HFFc6 (cell line): ENCODE measurements at regions not wholly inside any gene's neighbourhood (a gene's known extent, or its start where the extent isn't known, plus 50 kb on each side); places are given as distances from the start of the nearest gene placed in this dataset.

Source experiments
- DNase-seq: peaks from one replicate; pipeline ENCODE4 v3.0.0-alpha.2; 2018
- H3K27ac Mint-ChIP-seq: 2 replicates; pipeline ENCODE4 v1.8.0; 2020; ENCODE audit warnings: mild to moderate bottlenecking, mixed read lengths
- H3K27me3 Mint-ChIP-seq: 2 replicates; pipeline ENCODE4 v1.8.0; 2021; ENCODE audit warnings: mild to moderate bottlenecking, moderate library complexity, mixed read lengths; ENCODE audit not compliant: insufficient read depth
- H3K36me3 Mint-ChIP-seq: 2 replicates; pipeline ENCODE4 v1.8.0; 2021; ENCODE audit warnings: low read depth, mixed read lengths
- H3K4me1 Mint-ChIP-seq: 2 replicates; pipeline ENCODE4 v1.8.0; 2020; ENCODE audit warnings: low read depth, mixed read lengths
- H3K4me3 Mint-ChIP-seq: 2 replicates; pipeline ENCODE4 v1.8.0; 2020; ENCODE audit warnings: mild to moderate bottlenecking, moderate library complexity, mixed read lengths
- H3K9me3 Mint-ChIP-seq: 2 replicates; pipeline ENCODE4 v1.8.0; 2020; ENCODE audit warnings: mild to moderate bottlenecking, mixed read lengths
- TF ChIP-seq, protein P1 (sequence below): fragments of 200-600 bp; sonication (generic); IDR thresholded peaks from 2 replicates; pipeline ENCODE4 v1.5.0; 2021; ENCODE audit warnings: antibody characterized with exemption, mild to moderate bottlenecking

DNA sequence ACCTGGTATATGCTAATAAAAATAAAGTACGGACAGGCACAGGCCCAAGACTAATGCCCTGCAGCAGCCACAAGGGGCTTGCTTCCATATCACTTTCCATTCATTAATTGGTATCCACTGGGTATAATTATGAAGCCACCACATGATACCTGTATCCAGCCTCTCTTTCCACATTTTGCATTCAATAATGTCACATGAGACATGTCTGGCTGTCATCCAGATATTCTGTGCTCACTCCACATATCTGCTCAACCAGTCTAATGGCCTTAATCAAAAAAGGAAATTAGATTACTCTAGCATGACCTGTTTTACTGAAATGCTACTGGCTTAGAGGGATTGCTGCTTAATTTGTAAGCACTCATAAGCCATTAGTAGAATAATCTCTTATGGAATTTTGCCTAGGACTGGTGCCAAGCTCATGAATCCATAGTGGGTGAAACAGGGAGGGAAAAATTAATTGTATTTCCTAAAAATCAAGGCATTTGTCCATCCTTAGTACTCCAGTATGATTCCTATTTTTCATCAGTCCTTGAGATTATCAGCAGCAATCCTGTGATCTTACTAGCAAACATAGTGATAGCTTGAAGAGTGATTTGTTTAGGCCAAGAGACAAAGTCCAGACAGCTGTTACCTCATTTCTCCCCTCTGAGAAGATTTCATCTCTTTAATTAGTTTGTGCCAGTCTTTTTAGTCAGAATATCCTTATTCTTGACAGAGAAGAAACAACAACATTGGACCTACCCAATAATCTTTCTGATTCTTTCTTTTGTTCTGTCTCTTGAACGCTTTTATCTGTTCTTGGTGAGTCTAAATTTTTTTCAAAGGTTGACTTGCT, 119.2 kb upstream of the ABCA1 start:
- Mint-ChIP-seq H3K36me3 (no peaks in the 10 kb centered on the region), H3K4me3 (no peak overlapping the region), H3K9me3 (no peaks in the 10 kb centered on the region), H3K27me3 (no peaks in the 10 kb centered on the region), H3K27ac (no peak overlapping the region), H3K4me1 (peaks cover 34% of the 10 kb centered on the region)
- TF ChIP-seq, protein P1, sequence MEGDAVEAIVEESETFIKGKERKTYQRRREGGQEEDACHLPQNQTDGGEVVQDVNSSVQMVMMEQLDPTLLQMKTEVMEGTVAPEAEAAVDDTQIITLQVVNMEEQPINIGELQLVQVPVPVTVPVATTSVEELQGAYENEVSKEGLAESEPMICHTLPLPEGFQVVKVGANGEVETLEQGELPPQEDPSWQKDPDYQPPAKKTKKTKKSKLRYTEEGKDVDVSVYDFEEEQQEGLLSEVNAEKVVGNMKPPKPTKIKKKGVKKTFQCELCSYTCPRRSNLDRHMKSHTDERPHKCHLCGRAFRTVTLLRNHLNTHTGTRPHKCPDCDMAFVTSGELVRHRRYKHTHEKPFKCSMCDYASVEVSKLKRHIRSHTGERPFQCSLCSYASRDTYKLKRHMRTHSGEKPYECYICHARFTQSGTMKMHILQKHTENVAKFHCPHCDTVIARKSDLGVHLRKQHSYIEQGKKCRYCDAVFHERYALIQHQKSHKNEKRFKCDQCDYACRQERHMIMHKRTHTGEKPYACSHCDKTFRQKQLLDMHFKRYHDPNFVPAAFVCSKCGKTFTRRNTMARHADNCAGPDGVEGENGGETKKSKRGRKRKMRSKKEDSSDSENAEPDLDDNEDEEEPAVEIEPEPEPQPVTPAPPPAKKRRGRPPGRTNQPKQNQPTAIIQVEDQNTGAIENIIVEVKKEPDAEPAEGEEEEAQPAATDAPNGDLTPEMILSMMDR, result peak; percentile 28
- DNase-seq, result no peak

DNA sequence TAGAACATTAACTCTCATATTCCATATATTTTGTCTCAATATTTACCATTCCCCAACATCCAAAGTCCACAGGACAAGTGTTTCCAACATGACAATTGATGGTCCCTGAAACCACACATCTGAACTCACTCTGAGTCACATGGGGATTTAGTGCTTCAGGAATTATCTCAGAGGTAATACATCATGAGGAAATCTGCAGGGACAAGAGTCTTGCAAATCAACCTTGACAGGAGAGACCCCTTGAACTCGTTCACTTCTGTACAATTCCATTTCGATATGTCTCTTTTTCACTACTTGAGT, 119.7 kb upstream of the ABCA1 start:
- no peak for DNase-seq

DNA sequence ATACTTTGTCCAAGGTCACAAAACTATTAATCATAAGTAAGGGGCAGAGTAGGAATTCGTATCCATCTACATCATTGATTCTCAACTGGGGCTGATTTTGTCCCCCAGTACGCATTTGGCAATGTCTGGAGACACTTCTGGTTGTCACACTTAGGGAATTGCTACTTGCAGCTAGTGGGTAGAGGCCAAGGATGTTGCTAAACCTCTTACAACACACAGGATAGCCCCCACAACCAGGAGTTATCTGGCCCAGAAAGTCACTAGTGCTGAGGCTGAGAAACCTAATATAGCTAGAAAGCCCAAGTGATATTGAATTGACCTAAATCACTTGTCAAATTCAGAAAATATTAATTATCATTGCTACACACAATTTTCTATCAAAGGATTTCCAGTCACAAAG, 120.4 kb upstream of the ABCA1 start:
- no peaks in the 10 kb centered on the region for H3K27me3 Mint-ChIP-seq
- H3K36me3 Mint-ChIP-seq, result 0 out of 2 replicates have a peak, but pooled peaks cover 4% of the 10 kb centered on the region
- no peak overlapping the region for H3K4me3 Mint-ChIP-seq
- peaks cover 45% of the 10 kb centered on the region for H3K4me1 Mint-ChIP-seq
- H3K27ac Mint-ChIP-seq, result no peak overlapping the region
- no peak for DNase-seq
- H3K9me3 Mint-ChIP-seq, result no peaks in the 10 kb centered on the region
- TF ChIP-seq, protein P1, result no peak

More for the DNA sequence above, 119.7 kb upstream of the ABCA1 start:
- Mint-ChIP-seq H3K4me1 (peaks cover 39% of the 10 kb centered on the region), H3K27ac (no peak overlapping the region), H3K4me3 (no peak overlapping the region), H3K36me3 (no peaks in the 10 kb centered on the region), H3K27me3 (no peaks in the 10 kb centered on the region), H3K9me3 (no peaks in the 10 kb centered on the region)
- TF ChIP-seq, protein P1, result no peak

DNA sequence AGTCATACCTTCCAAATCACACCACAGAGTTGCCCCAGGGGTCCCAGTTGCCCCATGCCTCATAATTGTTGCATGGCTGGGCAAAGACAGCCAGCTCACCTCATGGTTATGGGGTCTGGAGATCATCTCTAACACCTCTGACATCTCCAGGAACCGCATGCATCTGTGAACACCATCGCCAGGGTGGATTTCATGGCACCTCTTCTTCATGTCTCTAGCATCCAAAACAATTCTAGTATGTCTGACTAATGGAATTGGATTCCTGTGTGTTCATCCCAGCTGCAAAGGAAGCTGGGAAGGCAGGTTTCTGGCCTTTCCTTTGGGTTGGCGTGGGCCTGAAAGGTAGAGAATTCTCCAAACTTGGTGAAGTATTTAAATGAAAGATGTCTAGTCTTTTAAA, 122.3 kb upstream of the ABCA1 start:
- Mint-ChIP-seq H3K27ac (no peak overlapping the region; the same call in 1 of the 2 replicates), H3K36me3 (0 out of 2 replicates have a peak, but pooled peaks cover 4% of the 10 kb centered on the region), H3K27me3 (no peaks in the 10 kb centered on the region; the same call in 1 of the 2 replicates), H3K9me3 (no peaks in the 10 kb centered on the region), H3K4me1 (peaks cover 63% of the 10 kb centered on the region), H3K4me3 (no peak overlapping the region)
- TF ChIP-seq, protein P1, result no peak
- DNase-seq, result no peak

DNA sequence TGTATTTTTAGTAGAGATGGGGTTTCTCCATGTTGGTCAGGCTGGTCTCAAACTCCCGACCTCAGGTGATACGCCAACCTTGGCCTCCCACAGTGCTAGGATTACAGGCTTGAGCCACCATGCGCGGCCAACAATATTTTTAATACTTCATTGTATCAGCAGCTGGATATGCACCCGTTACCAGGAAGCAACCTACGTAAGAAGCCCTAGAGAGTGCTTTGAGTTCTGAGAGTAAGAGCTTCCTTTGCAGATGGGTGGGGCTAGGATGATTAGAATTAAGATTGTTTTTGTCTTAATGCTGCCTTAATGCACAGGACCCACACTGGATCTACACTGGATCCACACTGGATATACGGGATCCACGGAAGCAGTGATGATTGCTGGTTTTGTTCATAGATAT, 123.9 kb upstream of the ABCA1 start:
- Mint-ChIP-seq H3K4me1 (peaks cover 64% of the 10 kb centered on the region), H3K27me3 (no peaks in the 10 kb centered on the region; the same call in 1 of the 2 replicates), H3K4me3 (no peak overlapping the region), H3K36me3 (0 out of 2 replicates have a peak, but pooled peaks cover 4% of the 10 kb centered on the region), H3K9me3 (no peaks in the 10 kb centered on the region), H3K27ac (no peak overlapping the region)
- DNase-seq, result no peak
- TF ChIP-seq, protein P1, result no peak
